Testis (tissue), 2 donors: ENCODE measurements at regions not wholly inside any gene's neighbourhood (a gene's known extent, or its start where the extent isn't known, plus 50 kb on each side); places are given as distances from the start of the nearest gene placed in this dataset.

ENCODE experiments used
- DNase-seq: peaks from one replicate; pipeline ENCODE4 v3.0.0-alpha.2; 2019
- H3K27ac ChIP-seq, 2 donors: fragments of 200-600 bp; sonication (generic); one replicate each; pipeline ENCODE4 v1.5.1; 2019
- H3K27me3 ChIP-seq: fragments of 200-600 bp; sonication (generic); one replicate; pipeline ENCODE4 v1.5.1; 2019
- H3K36me3 ChIP-seq: fragments of 200-600 bp; sonication (generic); one replicate; pipeline ENCODE4 v1.5.1; 2017; ENCODE audit warnings: low read depth; ENCODE audit errors: missing control alignments
- H3K4me1 ChIP-seq: fragments of 200-600 bp; sonication (generic); one replicate; pipeline ENCODE4 v1.5.1; 2019
- H3K4me3 ChIP-seq, 2 donors: fragments of 200-600 bp; sonication (generic); one replicate each; pipeline ENCODE4 v1.5.1; 2017 to 2019
- H3K9me3 ChIP-seq: fragments of 200-600 bp; sonication (generic); one replicate; pipeline ENCODE4 v1.5.1; 2017
- POLR2A ChIP-seq: fragments of 450-650 bp; IDR thresholded peaks from one replicate; pipeline ENCODE4 v1.6.1; 2017; ENCODE audit warnings: antibody characterized with exemption, mild to moderate bottlenecking, moderate library complexity
- WGBS, 2 donors: methylation state at CpG; one replicate each; pipeline ENCODE4 v1.1.5; 2018; 5-methylcytosine and 5-hydroxymethylcytosine counted together
- intact Hi-C: fragments of 100-400 bp; cut with DNase I; formaldehyde crosslinking; loops from one replicate; pipeline ENCODE4 v1.15.1; 2023; ENCODE audit warnings: low total_unique reads
- TF ChIP-seq, protein P1 (sequence below), 3 experiments: fragments of 450-650 bp in 2 of 3; fragments of 200-600 bp in 1 of 3; sonication (generic) in 1 of 3; IDR thresholded peaks; one replicate each; pipeline ENCODE4 v1.5.1; 2016 to 2019; ENCODE audit warnings: antibody characterized with exemption in 3 of 3, mild to moderate bottlenecking in 2 of 3, moderate library complexity in 1 of 3

DNA sequence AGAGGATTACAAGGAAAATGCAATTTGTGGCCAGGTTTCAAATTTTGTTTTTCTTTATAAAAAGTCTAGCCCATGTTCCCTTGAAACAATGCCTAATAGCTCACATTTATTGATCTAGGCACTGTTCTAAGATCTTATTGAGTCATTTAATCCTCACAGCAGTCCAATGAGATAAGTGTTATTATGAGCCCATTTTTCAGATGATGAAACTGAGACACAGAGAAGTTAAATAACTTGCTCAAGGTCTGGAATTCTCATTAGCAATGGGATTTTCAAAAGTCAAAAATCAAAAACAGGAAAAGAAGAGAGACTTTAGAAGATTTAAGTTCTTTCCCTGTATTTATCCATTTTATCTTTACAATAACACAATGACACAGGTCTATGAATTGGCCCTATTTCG, 90.0 kb upstream of the COL6A5 start:
- intact Hi-C loops = no loop called here
- 91 to 92% methylated on average over 1 of the region's 1 CpG for WGBS, 2 donors
- DNase-seq = no peak
- no peak for TF ChIP-seq POLR2A
- TF ChIP-seq, protein P1, sequence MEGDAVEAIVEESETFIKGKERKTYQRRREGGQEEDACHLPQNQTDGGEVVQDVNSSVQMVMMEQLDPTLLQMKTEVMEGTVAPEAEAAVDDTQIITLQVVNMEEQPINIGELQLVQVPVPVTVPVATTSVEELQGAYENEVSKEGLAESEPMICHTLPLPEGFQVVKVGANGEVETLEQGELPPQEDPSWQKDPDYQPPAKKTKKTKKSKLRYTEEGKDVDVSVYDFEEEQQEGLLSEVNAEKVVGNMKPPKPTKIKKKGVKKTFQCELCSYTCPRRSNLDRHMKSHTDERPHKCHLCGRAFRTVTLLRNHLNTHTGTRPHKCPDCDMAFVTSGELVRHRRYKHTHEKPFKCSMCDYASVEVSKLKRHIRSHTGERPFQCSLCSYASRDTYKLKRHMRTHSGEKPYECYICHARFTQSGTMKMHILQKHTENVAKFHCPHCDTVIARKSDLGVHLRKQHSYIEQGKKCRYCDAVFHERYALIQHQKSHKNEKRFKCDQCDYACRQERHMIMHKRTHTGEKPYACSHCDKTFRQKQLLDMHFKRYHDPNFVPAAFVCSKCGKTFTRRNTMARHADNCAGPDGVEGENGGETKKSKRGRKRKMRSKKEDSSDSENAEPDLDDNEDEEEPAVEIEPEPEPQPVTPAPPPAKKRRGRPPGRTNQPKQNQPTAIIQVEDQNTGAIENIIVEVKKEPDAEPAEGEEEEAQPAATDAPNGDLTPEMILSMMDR (IDR thresholded peaks at IDR 0.05) = no peak
- H3K27me3 ChIP-seq = no peaks in the 10 kb centered on the region
- no peak overlapping the region for H3K4me3 ChIP-seq
- H3K4me1 ChIP-seq = peaks cover 3% of the 10 kb centered on the region
- H3K9me3 ChIP-seq = no peaks in the 10 kb centered on the region
- no peaks in the 10 kb centered on the region for H3K36me3 ChIP-seq
- H3K27ac ChIP-seq = no peak overlapping the region

DNA sequence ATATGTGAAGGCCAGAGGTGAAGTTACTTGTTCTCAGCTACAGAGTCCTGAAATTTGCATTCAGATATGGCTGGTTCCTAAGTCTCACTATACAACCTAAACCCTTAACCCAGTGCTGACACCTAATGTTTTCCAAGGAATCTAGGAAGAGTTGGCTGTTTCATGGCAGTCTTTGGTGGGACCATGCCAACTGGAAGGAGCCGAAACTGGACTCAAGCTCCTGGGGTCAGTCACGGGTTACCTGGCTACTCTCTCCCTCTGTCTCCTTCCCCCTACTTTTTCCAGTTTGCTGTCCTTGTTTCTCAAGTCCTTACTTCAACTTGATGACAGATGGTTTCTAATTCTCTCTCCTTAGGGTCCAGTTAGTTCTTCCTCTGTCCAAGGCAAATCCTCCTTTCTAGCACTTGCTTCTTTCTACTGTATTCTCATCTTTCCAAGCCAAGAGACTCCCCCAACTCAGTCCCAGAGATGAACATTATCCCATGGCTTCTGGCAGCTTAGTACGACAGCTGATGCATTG, 88.6 kb upstream of the COL6A5 start:
- intact Hi-C loops = no loop called here
- H3K4me3 ChIP-seq = no peak overlapping the region
- H3K9me3 ChIP-seq = no peaks in the 10 kb centered on the region
- H3K4me1 ChIP-seq = peaks cover 3% of the 10 kb centered on the region
- H3K27me3 ChIP-seq = no peaks in the 10 kb centered on the region
- no peak for TF ChIP-seq POLR2A
- TF ChIP-seq, protein P1 (IDR thresholded peaks at IDR 0.05) = no peak
- DNase-seq = no peak
- H3K27ac ChIP-seq = no peak overlapping the region
- WGBS, 2 donors = 76 to 85% methylated on average over 3 of the region's 3 CpGs
- H3K36me3 ChIP-seq = no peaks in the 10 kb centered on the region

DNA sequence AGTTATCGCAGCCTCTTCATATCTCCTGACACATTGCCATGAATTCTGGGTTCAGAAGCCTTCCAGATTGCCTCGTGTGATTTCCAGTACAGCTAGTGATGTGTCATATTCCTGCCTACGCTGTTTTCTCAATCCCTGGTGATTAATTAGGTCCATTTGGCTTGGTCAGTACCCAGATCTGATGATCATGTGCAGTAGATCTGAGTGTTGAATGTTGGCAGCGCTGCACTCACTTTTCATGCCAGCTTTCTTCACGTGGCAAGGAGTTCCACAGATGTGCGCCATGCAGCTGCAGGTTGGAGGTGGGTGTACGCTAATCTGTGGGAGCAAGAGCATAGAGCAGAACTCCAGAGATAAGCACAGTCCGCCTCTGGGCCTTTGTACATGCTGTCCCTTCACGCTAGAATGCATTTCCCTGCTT, 86.9 kb upstream of the COL6A5 start:
- no peak for DNase-seq
- TF ChIP-seq POLR2A = no peak
- TF ChIP-seq, protein P1 (IDR thresholded peaks at IDR 0.05) = no peak
- H3K4me1 ChIP-seq = peaks cover 3% of the 10 kb centered on the region
- intact Hi-C loops = no loop called here
- no peaks in the 10 kb centered on the region for H3K9me3 ChIP-seq
- H3K27me3 ChIP-seq = no peaks in the 10 kb centered on the region
- 28 to 43% methylated on average over 9 of the region's 9 CpGs for WGBS, 2 donors
- no peak overlapping the region for H3K27ac ChIP-seq
- H3K36me3 ChIP-seq = no peaks in the 10 kb centered on the region
- H3K4me3 ChIP-seq = no peak overlapping the region

DNA sequence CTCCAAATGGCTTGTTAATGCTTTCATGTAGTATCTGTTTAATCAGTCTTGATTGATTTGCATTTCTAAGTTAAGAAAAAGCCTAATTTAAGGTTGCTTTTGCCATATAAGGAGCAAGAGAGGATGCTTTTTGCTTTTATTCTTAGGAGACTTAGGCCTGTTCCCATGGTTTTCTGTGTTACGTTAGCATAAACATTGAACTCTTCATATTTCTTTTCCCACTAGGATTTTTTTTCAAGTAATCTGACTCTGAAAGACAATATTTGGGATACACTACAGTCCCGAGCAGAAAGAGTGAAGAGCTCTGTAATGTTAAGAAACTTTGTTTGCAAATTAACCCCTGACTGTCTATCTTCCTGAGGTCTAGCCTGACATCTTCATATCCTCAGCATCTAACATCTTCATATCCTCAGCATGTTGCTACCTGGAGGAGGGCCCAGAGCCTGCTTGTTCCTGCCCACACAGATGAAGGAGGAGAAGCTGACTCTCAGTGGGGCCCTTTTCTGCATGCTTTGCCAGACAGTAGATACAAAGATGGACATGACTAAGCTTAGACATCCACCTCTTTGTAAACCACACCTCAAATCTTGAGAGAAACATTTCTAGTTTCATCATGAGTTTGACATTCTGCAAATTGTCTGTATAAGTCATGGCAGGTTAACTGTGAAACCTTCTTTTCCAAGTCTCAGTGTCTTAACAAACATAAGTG, 86.2 kb upstream of the COL6A5 start:
- no peak for DNase-seq
- Histone ChIP-seq H3K4me1 (peaks cover 3% of the 10 kb centered on the region), H3K27ac (no peak overlapping the region), H3K9me3 (no peaks in the 10 kb centered on the region), H3K27me3 (no peaks in the 10 kb centered on the region), H3K4me3 (no peak overlapping the region), H3K36me3 (no peaks in the 10 kb centered on the region)
- TF ChIP-seq, protein P1 (IDR thresholded peaks at IDR 0.05) = no peak
- no peak for TF ChIP-seq POLR2A
- 55 to 61% methylated on average over 2 of the region's 2 CpGs for WGBS, 2 donors
- intact Hi-C loops = no loop called here

DNA sequence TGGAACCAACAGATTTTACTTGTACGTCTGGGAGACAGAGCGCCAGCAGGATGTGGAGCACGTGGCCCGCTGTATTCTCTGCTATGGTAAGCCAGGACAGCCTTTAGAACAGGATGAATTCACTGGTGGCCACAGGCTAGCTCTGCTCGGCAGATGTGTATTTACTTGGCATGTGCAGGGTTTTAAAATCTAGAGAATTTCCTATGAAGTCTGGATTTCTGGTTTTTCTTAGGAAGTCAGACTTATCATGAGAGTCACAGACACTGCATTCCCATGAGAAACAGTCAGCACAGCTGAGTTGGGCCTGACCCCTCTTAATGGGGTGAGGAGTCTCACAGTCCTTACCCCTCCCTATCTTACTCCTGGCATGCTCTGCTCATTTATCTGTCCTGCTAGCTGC, 84.6 kb upstream of the COL6A5 start:
- WGBS, 2 donors = 56 to 72% methylated on average over 5 of the region's 5 CpGs
- H3K27ac ChIP-seq = no peak overlapping the region
- no peaks in the 10 kb centered on the region for H3K27me3 ChIP-seq
- no peaks in the 10 kb centered on the region for H3K9me3 ChIP-seq
- DNase-seq = no peak
- no peaks in the 10 kb centered on the region for H3K36me3 ChIP-seq
- intact Hi-C loops = no loop called here
- peaks cover 3% of the 10 kb centered on the region for H3K4me1 ChIP-seq
- TF ChIP-seq, protein P1 (IDR thresholded peaks at IDR 0.05) = no peak
- TF ChIP-seq POLR2A = no peak
- no peak overlapping the region for H3K4me3 ChIP-seq
